ENCODE measurements at regions not wholly inside any gene's neighbourhood (a gene's known extent, or its start where the extent isn't known, plus 50 kb on each side); places are given as distances from the start of the nearest gene placed in this dataset.
"Not testable (repeated sequence)": the region's sequence is repeated elsewhere in the genome, so short reads cannot be mapped to it uniquely, and the experiment has no call there.

GRCh38 chr2:242043538-242044312 is 174.2 kb downstream of the RTP5 start:
- DNase-seq (ENCODE audit: low spot score) = no peak

- no peak for DNase-seq (ENCODE audit: low spot score)
Measured at GRCh38 chr2:242044313-242044590, 174.7 kb downstream of the RTP5 start.

GRCh38 chr2:242045596-242046144 is 176.1 kb downstream of the RTP5 start:
- peak; percentile 81 for DNase-seq (ENCODE audit: low spot score)

- DNase-seq (ENCODE audit: low spot score) = peak; percentile 22
Measured at GRCh38 chr2:242046206-242046826, 176.8 kb downstream of the RTP5 start.

GRCh38 chr2:242047963-242048362 is 178.4 kb downstream of the RTP5 start:
- peak; percentile 22 for DNase-seq (ENCODE audit: low spot score)

GRCh38 chr2:242048479-242048878 is 178.9 kb downstream of the RTP5 start:
- no peak for DNase-seq (ENCODE audit: low spot score)

GRCh38 chr2:242049492-242049891 is 180.0 kb downstream of the RTP5 start:
- not testable (repeated sequence) for DNase-seq (ENCODE audit: low spot score)

GRCh38 chr2:242051463-242051862 is 181.9 kb downstream of the RTP5 start:
- DNase-seq (ENCODE audit: low spot score) = peak; percentile 5

- peak; percentile 60 for DNase-seq (ENCODE audit: low spot score)
Measured at GRCh38 chr2:242052421-242052820, 182.9 kb downstream of the RTP5 start.

- no peak for DNase-seq (ENCODE audit: low spot score)
Measured at GRCh38 chr2:242053921-242054320, 184.4 kb downstream of the RTP5 start.

GRCh38 chr2:242054406-242054805 is 184.9 kb downstream of the RTP5 start:
- DNase-seq (ENCODE audit: low spot score) = no peak

- DNase-seq (ENCODE audit: low spot score) = peak; percentile 84
Measured at GRCh38 chr2:242054881-242055801, 185.6 kb downstream of the RTP5 start.

- DNase-seq (ENCODE audit: low spot score) = no peak
Measured at GRCh38 chr2:242056026-242056425, 186.5 kb downstream of the RTP5 start.

GRCh38 chr2:242056785-242057184 is 187.3 kb downstream of the RTP5 start:
- DNase-seq (ENCODE audit: low spot score) = no peak

GRCh38 chr2:242057379-242058040 is 188.0 kb downstream of the RTP5 start:
- DNase-seq (ENCODE audit: low spot score) = no peak

- DNase-seq (ENCODE audit: low spot score) = no peak
Measured at GRCh38 chr2:242058116-242058680, 188.7 kb downstream of the RTP5 start.

- no peak for DNase-seq (ENCODE audit: low spot score)
Measured at GRCh38 chr2:242059566-242059965, 190.0 kb downstream of the RTP5 start.

- no peak for DNase-seq (ENCODE audit: low spot score)
Measured at GRCh38 chr2:242060212-242060835, 190.8 kb downstream of the RTP5 start.

- DNase-seq (ENCODE audit: low spot score) = not testable (repeated sequence)
Measured at GRCh38 chr2:242061930-242062329, 192.4 kb downstream of the RTP5 start.

- DNase-seq (ENCODE audit: low spot score) = no peak
Measured at GRCh38 chr2:242063436-242063835, 193.9 kb downstream of the RTP5 start.
